PFSK-1 (cell line): ENCODE measurements at regions not wholly inside any gene's neighbourhood (a gene's known extent, or its start where the extent isn't known, plus 50 kb on each side); places are given as distances from the start of the nearest gene placed in this dataset.

Source experiments
- FOXP2 ChIP-seq: optimal IDR thresholded peaks from 2 replicates; pipeline ENCODE3; 2011; ENCODE audit warnings: borderline replicate concordance, control low read depth, inconsistent platforms; ENCODE audit not compliant: insufficient read depth; ENCODE audit errors: extremely low read length, extremely low read depth
- POLR2AphosphoS5 ChIP-seq: IDR thresholded peaks from 2 replicates; pipeline ENCODE4 v1.6.1; 2012; ENCODE audit warnings: low read depth, mild to moderate bottlenecking, control low read depth, low read length, moderate library complexity
- REST ChIP-seq, 2 experiments: IDR thresholded peaks; 2 replicates each; pipeline versions ENCODE4 v1.6.1 to v1.8.0; 2011 to 2012; ENCODE audit warnings: low read depth in 2 of 2, low read length in 2 of 2, control low read depth in 1 of 2, inconsistent platforms in 1 of 2, mild to moderate bottlenecking in 1 of 2, moderate library complexity in 1 of 2; ENCODE audit not compliant: insufficient read depth in 1 of 2
- SIN3A ChIP-seq: IDR thresholded peaks from 2 replicates; pipeline ENCODE4 v1.6.1; 2012; ENCODE audit warnings: mild to moderate bottlenecking, low read length, moderate library complexity, borderline replicate concordance; ENCODE audit not compliant: insufficient read depth
- TAF1 ChIP-seq: IDR thresholded peaks from 2 replicates; pipeline ENCODE4 v1.6.1; 2012; ENCODE audit warnings: low read length, control low read depth, borderline replicate concordance; ENCODE audit not compliant: insufficient read depth

GRCh38 chr2:56971383-56971974, 787.7 kb downstream of the CCDC85A start:
- TF ChIP-seq SIN3A (no peak), REST (IDR thresholded peaks at IDR 0.05; ENCODE audit: insufficient read depth in 1 of 2, low read depth in 2 of 2, low read length in 2 of 2) (no peak), FOXP2 (no peak), POLR2AphosphoS5 (no peak), TAF1 (no peak)

GRCh38 chr2:56981554-56981953, 797.8 kb downstream of the CCDC85A start:
- TF ChIP-seq FOXP2 (no peak), SIN3A (no peak), POLR2AphosphoS5 (no peak), TAF1 (no peak), REST (IDR thresholded peaks at IDR 0.05; ENCODE audit: insufficient read depth in 1 of 2, low read depth in 2 of 2, low read length in 2 of 2) (no peak)

- TF ChIP-seq REST (IDR thresholded peaks at IDR 0.05; ENCODE audit: insufficient read depth in 1 of 2, low read depth in 2 of 2, low read length in 2 of 2), result no peak
- no peak for TF ChIP-seq SIN3A
- TF ChIP-seq FOXP2, result no peak
- TF ChIP-seq POLR2AphosphoS5, result no peak
- TF ChIP-seq TAF1, result no peak
Observed at GRCh38 chr2:56985609-56986008, 801.8 kb downstream of the CCDC85A start.

GRCh38 chr2:57022496-57022895, 838.7 kb downstream of the CCDC85A start:
- no peak for TF ChIP-seq FOXP2
- no peak for TF ChIP-seq TAF1
- TF ChIP-seq REST (IDR thresholded peaks at IDR 0.05; ENCODE audit: insufficient read depth in 1 of 2, low read depth in 2 of 2, low read length in 2 of 2), result no peak
- no peak for TF ChIP-seq POLR2AphosphoS5
- no peak for TF ChIP-seq SIN3A
